ENCODE measurements at regions not wholly inside any gene's neighbourhood (a gene's known extent, or its start where the extent isn't known, plus 50 kb on each side); places are given as distances from the start of the nearest gene placed in this dataset.

DNA sequence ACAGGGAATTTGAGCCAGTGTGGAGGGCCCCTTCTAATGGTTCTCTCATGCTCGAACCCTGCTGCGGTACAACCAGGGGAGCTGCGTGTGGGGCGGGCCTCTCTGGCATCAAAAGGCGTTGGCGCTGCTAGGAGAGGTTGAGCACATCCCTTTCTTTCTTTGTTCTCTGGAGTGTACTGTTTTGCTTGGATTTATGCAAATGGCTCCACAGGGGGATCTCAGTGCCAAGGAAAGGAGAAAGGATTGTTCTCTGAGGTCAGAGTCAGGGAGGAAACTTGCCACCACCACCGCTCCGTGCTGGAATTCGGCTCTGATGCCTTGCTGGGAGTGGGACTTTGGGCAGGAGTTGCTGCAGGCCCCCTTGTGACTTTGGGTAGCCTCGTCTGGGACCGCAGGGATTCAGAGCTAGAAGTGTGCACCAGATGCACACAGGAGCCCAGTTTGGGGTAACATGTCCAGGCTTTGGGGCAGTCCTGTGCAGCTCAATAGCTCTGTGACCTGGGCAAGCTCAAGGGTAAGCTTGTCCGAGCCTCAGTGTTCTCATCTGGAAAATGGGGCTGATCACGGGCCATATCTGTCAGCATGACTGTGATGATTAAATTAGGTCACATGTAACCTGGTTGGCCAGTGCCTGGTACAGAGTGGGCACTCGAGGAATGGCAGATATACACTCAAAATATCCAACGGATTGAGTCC, 353.0 kb upstream of the EEF2KMT start:
- Histone ChIP-seq H3K9me3 (ENCODE audit: control insufficient read depth in 1 of 2, low read length in 2 of 2) (no peaks in the 10 kb centered on the region), H3K9ac (ENCODE audit: low read depth in 1 of 2, low read length in 2 of 2) (no peak overlapping the region), H3K4me3 (ENCODE audit: low read depth in 1 of 2, low read length in 2 of 2) (no peak overlapping the region), H3K36me3 (ENCODE audit: control insufficient read depth in 1 of 2, insufficient read depth in 2 of 2, low read length in 2 of 2) (no peaks in the 10 kb centered on the region), H3K27me3 (ENCODE audit: control insufficient read depth in 1 of 2, insufficient read depth in 2 of 2, low read length in 2 of 2) (no peaks in the 10 kb centered on the region), H3K27ac (ENCODE audit: low read depth, low read length) (no peak overlapping the region), H3K4me1 (ENCODE audit: control insufficient read depth in 1 of 2, insufficient read depth in 2 of 2, low read length in 2 of 2) (no peaks in the 10 kb centered on the region)

DNA sequence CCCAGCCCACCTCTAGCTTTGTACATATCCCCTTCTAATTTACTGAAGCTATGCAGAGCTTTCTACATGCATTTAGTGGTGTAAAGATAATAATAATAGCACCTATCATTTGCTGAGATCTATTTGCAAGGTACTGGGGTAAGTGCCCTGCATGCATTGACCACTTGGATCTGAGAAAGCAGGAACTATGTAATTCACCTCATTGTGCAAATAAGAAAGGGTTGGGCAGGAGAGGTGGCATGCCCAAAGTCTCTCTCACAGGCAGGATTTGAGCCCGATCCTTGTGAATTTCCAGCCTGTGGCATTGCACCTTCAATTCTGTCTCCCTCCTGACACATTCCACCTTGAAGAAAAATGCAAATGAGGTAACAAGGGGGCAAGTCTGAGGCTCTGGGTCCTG, 352.3 kb upstream of the EEF2KMT start:
- no peaks in the 10 kb centered on the region for H3K9me3 ChIP-seq (ENCODE audit: control insufficient read depth in 1 of 2, low read length in 2 of 2)
- no peak overlapping the region for H3K9ac ChIP-seq (ENCODE audit: low read depth in 1 of 2, low read length in 2 of 2)
- H3K27me3 ChIP-seq (ENCODE audit: control insufficient read depth in 1 of 2, insufficient read depth in 2 of 2, low read length in 2 of 2) = no peaks in the 10 kb centered on the region
- H3K27ac ChIP-seq (ENCODE audit: low read depth, low read length) = no peak overlapping the region
- no peaks in the 10 kb centered on the region for H3K4me1 ChIP-seq (ENCODE audit: control insufficient read depth in 1 of 2, insufficient read depth in 2 of 2, low read length in 2 of 2)
- no peaks in the 10 kb centered on the region for H3K36me3 ChIP-seq (ENCODE audit: control insufficient read depth in 1 of 2, insufficient read depth in 2 of 2, low read length in 2 of 2)
- H3K4me3 ChIP-seq (ENCODE audit: low read depth in 1 of 2, low read length in 2 of 2) = no peak overlapping the region

DNA sequence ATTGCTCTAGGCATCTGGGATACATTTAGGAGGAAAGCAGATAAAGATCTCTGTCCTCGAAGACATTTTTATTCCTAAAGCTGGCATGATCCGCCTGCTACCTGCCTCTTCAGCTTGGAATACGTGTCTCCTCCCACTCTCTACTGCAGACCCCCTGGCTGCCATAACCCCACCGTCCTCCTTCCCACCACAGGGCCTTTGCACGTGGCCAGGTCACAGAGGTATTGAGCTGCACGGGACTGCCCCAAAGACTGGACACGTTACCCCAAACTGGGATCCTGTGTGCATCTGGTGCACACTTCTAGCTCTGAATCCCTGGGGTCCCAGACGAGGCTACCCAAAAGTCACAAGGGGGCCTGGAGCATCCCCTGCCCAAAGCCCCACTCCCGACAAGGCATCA, 351.2 kb upstream of the EEF2KMT start:
- H3K9me3 ChIP-seq (ENCODE audit: control insufficient read depth in 1 of 2, low read length in 2 of 2) = no peaks in the 10 kb centered on the region
- no peak overlapping the region for H3K4me3 ChIP-seq (ENCODE audit: low read depth in 1 of 2, low read length in 2 of 2)
- H3K36me3 ChIP-seq (ENCODE audit: control insufficient read depth in 1 of 2, insufficient read depth in 2 of 2, low read length in 2 of 2) = no peaks in the 10 kb centered on the region
- H3K4me1 ChIP-seq (ENCODE audit: control insufficient read depth in 1 of 2, insufficient read depth in 2 of 2, low read length in 2 of 2) = no peaks in the 10 kb centered on the region
- no peaks in the 10 kb centered on the region for H3K27me3 ChIP-seq (ENCODE audit: control insufficient read depth in 1 of 2, insufficient read depth in 2 of 2, low read length in 2 of 2)
- no peak overlapping the region for H3K27ac ChIP-seq (ENCODE audit: low read depth, low read length)
- H3K9ac ChIP-seq (ENCODE audit: low read depth in 1 of 2, low read length in 2 of 2) = no peak overlapping the region

DNA sequence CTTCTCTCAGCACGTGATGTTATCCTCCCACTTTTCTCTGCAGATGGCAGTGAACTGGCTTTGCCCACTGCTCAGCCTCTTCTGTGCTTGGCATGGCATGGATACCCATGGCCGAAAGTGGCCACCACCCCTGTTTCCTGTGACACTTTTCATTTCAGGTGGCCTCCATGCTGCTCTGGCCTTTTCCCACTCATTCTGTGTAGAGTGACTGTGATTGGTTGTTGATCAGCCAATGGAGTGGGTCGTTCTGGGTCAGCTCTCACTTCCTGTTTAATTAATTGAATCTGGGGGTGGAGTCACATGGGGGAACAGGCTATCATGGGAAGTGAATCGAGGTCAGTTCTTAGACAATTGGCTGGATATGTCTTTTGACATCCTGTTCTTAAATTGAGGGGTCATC, 350.1 kb upstream of the EEF2KMT start:
- no peak overlapping the region for H3K4me3 ChIP-seq (ENCODE audit: low read depth in 1 of 2, low read length in 2 of 2)
- H3K9ac ChIP-seq (ENCODE audit: low read depth in 1 of 2, low read length in 2 of 2) = no peak overlapping the region
- H3K9me3 ChIP-seq (ENCODE audit: control insufficient read depth in 1 of 2, low read length in 2 of 2) = no peaks in the 10 kb centered on the region
- no peak overlapping the region for H3K27ac ChIP-seq (ENCODE audit: low read depth, low read length)
- no peaks in the 10 kb centered on the region for H3K36me3 ChIP-seq (ENCODE audit: control insufficient read depth in 1 of 2, insufficient read depth in 2 of 2, low read length in 2 of 2)
- no peaks in the 10 kb centered on the region for H3K27me3 ChIP-seq (ENCODE audit: control insufficient read depth in 1 of 2, insufficient read depth in 2 of 2, low read length in 2 of 2)
- no peaks in the 10 kb centered on the region for H3K4me1 ChIP-seq (ENCODE audit: control insufficient read depth in 1 of 2, insufficient read depth in 2 of 2, low read length in 2 of 2)

DNA sequence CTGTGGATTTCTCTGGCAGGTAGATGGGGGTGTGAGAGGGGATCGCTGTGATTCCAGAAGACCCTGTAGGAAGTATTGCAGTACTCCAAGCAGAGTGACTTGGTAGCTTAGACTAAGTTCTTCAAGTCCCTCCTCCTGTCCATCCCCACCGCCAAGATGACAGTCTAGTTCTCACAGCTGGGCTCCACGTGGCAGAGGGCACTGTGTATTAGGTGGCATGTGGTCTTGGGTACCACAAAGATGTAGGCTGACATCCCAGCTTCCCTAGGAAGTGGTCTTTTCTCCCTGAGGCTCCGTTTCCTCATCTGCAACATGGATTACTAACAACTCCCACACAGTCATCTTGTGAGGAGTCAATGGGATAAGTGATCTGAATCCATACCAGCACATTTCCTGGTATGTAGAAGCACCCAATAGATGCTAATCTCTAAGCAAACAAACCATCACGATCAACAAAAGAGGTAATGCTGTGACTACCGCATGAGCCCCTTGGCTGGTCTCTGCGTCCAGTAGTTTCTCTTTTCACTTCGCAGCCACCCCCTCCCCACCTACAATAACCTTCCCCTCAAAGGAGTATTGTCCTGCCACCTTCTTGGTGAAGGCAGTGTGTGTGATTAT, 349.1 kb upstream of the EEF2KMT start:
- H3K36me3 ChIP-seq (ENCODE audit: control insufficient read depth in 1 of 2, insufficient read depth in 2 of 2, low read length in 2 of 2) = no peaks in the 10 kb centered on the region

DNA sequence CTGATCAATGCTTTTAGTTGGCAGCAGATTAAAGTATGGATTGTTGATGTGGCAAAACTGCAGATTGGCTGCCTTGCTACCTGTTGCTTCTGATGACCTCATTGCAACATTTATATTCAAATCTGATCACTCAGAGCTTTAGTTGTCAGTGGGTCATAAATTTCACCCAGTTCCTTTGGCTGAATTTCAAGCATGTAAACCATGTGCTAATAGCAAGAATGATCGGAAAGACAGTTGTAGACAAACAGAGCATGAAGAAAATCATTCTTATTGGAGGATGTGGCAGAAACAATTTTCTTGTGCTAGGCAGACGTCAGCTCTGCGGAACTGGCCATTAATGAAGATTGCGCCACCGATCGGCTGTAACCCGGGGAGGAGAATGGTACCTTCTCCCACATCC, 346.6 kb upstream of the EEF2KMT start:
- Histone ChIP-seq H3K4me1 (ENCODE audit: control insufficient read depth in 1 of 2, insufficient read depth in 2 of 2, low read length in 2 of 2) (no peaks in the 10 kb centered on the region), H3K4me3 (ENCODE audit: low read depth in 1 of 2, low read length in 2 of 2) (no peak overlapping the region), H3K27me3 (ENCODE audit: control insufficient read depth in 1 of 2, insufficient read depth in 2 of 2, low read length in 2 of 2) (no peaks in the 10 kb centered on the region), H3K9ac (ENCODE audit: low read depth in 1 of 2, low read length in 2 of 2) (no peak overlapping the region), H3K9me3 (ENCODE audit: control insufficient read depth in 1 of 2, low read length in 2 of 2) (no peaks in the 10 kb centered on the region), H3K27ac (ENCODE audit: low read depth, low read length) (no peak overlapping the region), H3K36me3 (ENCODE audit: control insufficient read depth in 1 of 2, insufficient read depth in 2 of 2, low read length in 2 of 2) (no peaks in the 10 kb centered on the region)

More for the DNA sequence above, 349.1 kb upstream of the EEF2KMT start:
- no peaks in the 10 kb centered on the region for H3K4me1 ChIP-seq (ENCODE audit: control insufficient read depth in 1 of 2, insufficient read depth in 2 of 2, low read length in 2 of 2)
- no peaks in the 10 kb centered on the region for H3K27me3 ChIP-seq (ENCODE audit: control insufficient read depth in 1 of 2, insufficient read depth in 2 of 2, low read length in 2 of 2)
- no peaks in the 10 kb centered on the region for H3K9me3 ChIP-seq (ENCODE audit: control insufficient read depth in 1 of 2, low read length in 2 of 2)
- H3K27ac ChIP-seq (ENCODE audit: low read depth, low read length) = no peak overlapping the region
- H3K9ac ChIP-seq (ENCODE audit: low read depth in 1 of 2, low read length in 2 of 2) = no peak overlapping the region
- H3K4me3 ChIP-seq (ENCODE audit: low read depth in 1 of 2, low read length in 2 of 2) = no peak overlapping the region

DNA sequence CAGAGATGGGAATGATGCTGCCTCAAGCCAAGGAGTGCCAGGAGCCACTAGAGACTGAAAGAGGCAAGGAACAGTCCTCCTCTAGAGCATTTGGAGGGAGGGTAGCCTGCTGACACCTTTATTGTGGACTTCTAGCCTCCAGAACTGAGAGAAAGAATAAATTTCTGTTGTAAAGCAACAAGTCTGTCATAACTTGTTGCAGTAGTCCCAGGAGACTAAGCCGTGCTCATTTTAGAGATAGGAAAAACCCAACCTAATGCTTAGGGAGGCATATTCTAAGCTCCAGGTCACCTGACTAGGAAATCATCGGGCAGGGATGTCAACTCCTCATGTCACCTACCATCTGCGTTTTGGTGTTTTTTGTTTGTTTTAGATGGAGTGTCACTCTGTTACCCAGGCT, 345.4 kb upstream of the EEF2KMT start:
- Histone ChIP-seq H3K27ac (ENCODE audit: low read depth, low read length) (no peak overlapping the region), H3K4me1 (ENCODE audit: control insufficient read depth in 1 of 2, insufficient read depth in 2 of 2, low read length in 2 of 2) (no peaks in the 10 kb centered on the region), H3K36me3 (ENCODE audit: control insufficient read depth in 1 of 2, insufficient read depth in 2 of 2, low read length in 2 of 2) (no peaks in the 10 kb centered on the region), H3K4me3 (ENCODE audit: low read depth in 1 of 2, low read length in 2 of 2) (no peak overlapping the region), H3K9me3 (ENCODE audit: control insufficient read depth in 1 of 2, low read length in 2 of 2) (no peaks in the 10 kb centered on the region), H3K9ac (ENCODE audit: low read depth in 1 of 2, low read length in 2 of 2) (no peak overlapping the region), H3K27me3 (ENCODE audit: control insufficient read depth in 1 of 2, insufficient read depth in 2 of 2, low read length in 2 of 2) (no peaks in the 10 kb centered on the region)

DNA sequence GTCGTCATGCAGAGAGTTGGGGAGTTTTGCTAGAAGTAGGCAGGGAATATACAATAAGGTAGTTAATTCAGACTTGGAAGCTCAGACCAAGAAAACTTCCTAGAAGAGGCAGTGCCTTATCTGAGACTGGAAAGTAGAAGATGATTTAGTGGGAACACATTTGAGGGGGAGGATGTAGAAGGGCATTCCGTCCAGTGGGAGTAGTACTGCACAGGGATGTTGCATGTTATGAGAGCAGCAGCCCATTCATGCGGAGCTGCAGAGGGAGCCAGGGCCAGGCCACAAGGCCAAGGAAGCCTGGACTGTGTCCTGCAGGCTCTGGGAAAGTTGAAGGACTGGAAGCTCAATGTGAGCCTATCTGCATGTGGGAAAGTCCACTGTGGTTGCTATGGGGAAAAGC, 344.5 kb upstream of the EEF2KMT start:
- Histone ChIP-seq H3K9ac (ENCODE audit: low read depth in 1 of 2, low read length in 2 of 2) (no peak overlapping the region), H3K27ac (ENCODE audit: low read depth, low read length) (no peak overlapping the region), H3K36me3 (ENCODE audit: control insufficient read depth in 1 of 2, insufficient read depth in 2 of 2, low read length in 2 of 2) (no peaks in the 10 kb centered on the region), H3K4me3 (ENCODE audit: low read depth in 1 of 2, low read length in 2 of 2) (no peak overlapping the region), H3K9me3 (ENCODE audit: control insufficient read depth in 1 of 2, low read length in 2 of 2) (no peaks in the 10 kb centered on the region), H3K4me1 (ENCODE audit: control insufficient read depth in 1 of 2, insufficient read depth in 2 of 2, low read length in 2 of 2) (no peaks in the 10 kb centered on the region), H3K27me3 (ENCODE audit: control insufficient read depth in 1 of 2, insufficient read depth in 2 of 2, low read length in 2 of 2) (no peaks in the 10 kb centered on the region)

DNA sequence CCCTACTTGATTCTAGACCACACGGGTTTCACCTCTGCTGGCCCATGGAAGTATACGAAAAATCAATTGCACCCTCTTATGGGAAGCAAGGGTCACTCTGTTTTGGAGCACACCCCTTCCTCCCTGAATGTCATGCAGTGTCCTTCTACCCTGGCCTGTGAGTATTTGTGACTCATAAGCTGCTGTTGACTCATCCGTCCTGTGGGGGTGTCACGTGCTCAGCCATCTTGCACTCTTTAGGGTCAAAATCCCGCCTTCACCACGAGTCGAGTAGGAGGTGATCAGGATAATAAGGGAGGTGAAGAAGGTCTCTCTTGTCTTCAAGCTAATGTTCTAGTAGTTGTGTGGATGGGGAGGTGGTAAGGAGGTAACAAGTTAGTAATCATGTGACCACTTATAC, 341.0 kb upstream of the EEF2KMT start:
- peaks cover 0 to 6% of the 10 kb centered on the region in 2 donors for H3K27me3 ChIP-seq (ENCODE audit: control insufficient read depth in 1 of 2, insufficient read depth in 2 of 2, low read length in 2 of 2)
- no peaks in the 10 kb centered on the region for H3K36me3 ChIP-seq (ENCODE audit: control insufficient read depth in 1 of 2, insufficient read depth in 2 of 2, low read length in 2 of 2)
- no peak overlapping the region for H3K4me3 ChIP-seq (ENCODE audit: low read depth in 1 of 2, low read length in 2 of 2)
- no peaks in the 10 kb centered on the region for H3K4me1 ChIP-seq (ENCODE audit: control insufficient read depth in 1 of 2, insufficient read depth in 2 of 2, low read length in 2 of 2)
- H3K9me3 ChIP-seq (ENCODE audit: control insufficient read depth in 1 of 2, low read length in 2 of 2) = no peaks in the 10 kb centered on the region
- H3K27ac ChIP-seq (ENCODE audit: low read depth, low read length) = no peak overlapping the region
- no peak overlapping the region for H3K9ac ChIP-seq (ENCODE audit: low read depth in 1 of 2, low read length in 2 of 2)

DNA sequence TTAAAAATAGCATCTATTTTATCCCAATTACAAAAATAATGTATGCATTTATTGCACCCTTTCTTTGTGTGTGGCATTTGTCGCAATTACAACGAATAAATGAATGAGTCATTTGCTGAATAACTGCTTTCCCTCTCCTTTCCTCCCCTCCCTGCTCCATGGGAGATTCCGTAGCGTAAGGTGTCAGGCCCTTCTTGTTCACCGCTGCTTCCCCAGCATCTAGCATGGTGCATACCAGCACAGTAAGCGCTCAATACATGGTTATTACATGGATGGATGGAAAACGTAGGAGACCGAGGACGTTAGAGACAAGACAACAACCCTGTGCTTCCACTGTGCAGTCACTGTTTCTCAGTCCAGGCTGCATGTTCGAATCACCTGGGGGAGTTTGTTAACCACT, 336.0 kb upstream of the EEF2KMT start:
- Histone ChIP-seq H3K27me3 (ENCODE audit: control insufficient read depth in 1 of 2, insufficient read depth in 2 of 2, low read length in 2 of 2) (peaks cover 0 to 6% of the 10 kb centered on the region in 2 donors), H3K4me1 (ENCODE audit: control insufficient read depth in 1 of 2, insufficient read depth in 2 of 2, low read length in 2 of 2) (no peaks in the 10 kb centered on the region), H3K9me3 (ENCODE audit: control insufficient read depth in 1 of 2, low read length in 2 of 2) (no peaks in the 10 kb centered on the region), H3K4me3 (ENCODE audit: low read depth in 1 of 2, low read length in 2 of 2) (no peak overlapping the region), H3K36me3 (ENCODE audit: control insufficient read depth in 1 of 2, insufficient read depth in 2 of 2, low read length in 2 of 2) (no peaks in the 10 kb centered on the region), H3K27ac (ENCODE audit: low read depth, low read length) (no peak overlapping the region), H3K9ac (ENCODE audit: low read depth in 1 of 2, low read length in 2 of 2) (no peak overlapping the region)
